Medulla oblongata (tissue), 1 donor: ENCODE measurements at regions not wholly inside any gene's neighbourhood (a gene's known extent, or its start where the extent isn't known, plus 50 kb on each side); places are given as distances from the start of the nearest gene placed in this dataset.
A peak's percentile ranks its signal among the peaks of the same experiment; 100 is the strongest.

ENCODE experiments used
- DNase-seq: peaks from one replicate; pipeline ENCODE4 v3.0.0-alpha.2; 2015; ENCODE audit errors: extremely low spot score

- DNase-seq: no peak
Observed at GRCh38 chr13:80408270-80408669, 67.3 kb upstream of the SPRY2 start.

GRCh38 chr13:80400865-80401426 lies 60.0 kb upstream of the SPRY2 start:
- DNase-seq: no peak

GRCh38 chr13:80400164-80400864 lies 59.4 kb upstream of the SPRY2 start:
- no peak for DNase-seq

GRCh38 chr13:80399340-80400163 lies 58.6 kb upstream of the SPRY2 start:
- DNase-seq: peak; percentile 9
